ENCODE measurements at regions not wholly inside any gene's neighbourhood (a gene's known extent, or its start where the extent isn't known, plus 50 kb on each side); places are given as distances from the start of the nearest gene placed in this dataset.

- no peak overlapping the region for H3K9ac ChIP-seq (ENCODE audit: low read depth in 2 of 2, low read length in 2 of 2)
- TF ChIP-seq CTCF (IDR thresholded peaks at IDR 0.05) = no peak
- peak overlapping the region; percentile 23 for H3K27ac ChIP-seq
- H3K4me1 ChIP-seq = no peaks in the 10 kb centered on the region
- intact Hi-C loops (cut with DNase I) = no loop called here
- DNase-seq = peak; percentile 45
- H3K27me3 ChIP-seq = no peaks in the 10 kb centered on the region
- no peaks in the 10 kb centered on the region for H3K36me3 ChIP-seq
- no peaks in the 10 kb centered on the region for H3K9me3 ChIP-seq
- no peak overlapping the region for H3K4me3 ChIP-seq
Observed at GRCh38 chr6:169070506-169071176, 183.0 kb downstream of the THBS2 start.

DNA sequence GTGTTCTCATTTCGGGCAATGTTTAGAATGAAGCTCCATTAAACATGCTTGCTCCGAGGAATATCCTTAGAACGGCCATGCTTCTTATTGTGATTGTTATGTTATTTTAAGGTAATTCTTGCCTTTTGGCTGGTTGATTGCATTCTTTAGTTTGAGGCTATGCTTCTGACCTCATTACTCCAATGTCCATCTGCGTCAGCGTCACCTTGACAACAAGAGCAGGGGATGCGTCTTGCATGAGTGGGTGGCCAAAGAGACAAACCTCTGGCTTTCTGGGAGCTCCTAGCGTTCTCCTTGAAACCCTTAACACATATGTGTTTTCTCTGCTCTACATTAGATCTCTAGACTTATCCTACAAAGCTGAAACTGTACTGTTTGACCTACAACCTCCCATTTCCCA is 184.3 kb downstream of the THBS2 start:
- TF ChIP-seq CTCF (IDR thresholded peaks at IDR 0.05) = no peak
- Histone ChIP-seq H3K4me1 (no peaks in the 10 kb centered on the region), H3K36me3 (no peaks in the 10 kb centered on the region), H3K27me3 (no peaks in the 10 kb centered on the region), H3K9me3 (no peaks in the 10 kb centered on the region), H3K4me3 (no peak overlapping the region), H3K27ac (no peak overlapping the region), H3K9ac (ENCODE audit: low read depth in 2 of 2, low read length in 2 of 2) (no peak overlapping the region)
- intact Hi-C loops (cut with DNase I) = no loop called here
- DNase-seq = no peak

- intact Hi-C loops (cut with DNase I) = no loop called here
- Histone ChIP-seq H3K4me3 (no peak overlapping the region), H3K9me3 (no peaks in the 10 kb centered on the region), H3K27ac (no peak overlapping the region), H3K36me3 (no peaks in the 10 kb centered on the region), H3K27me3 (no peaks in the 10 kb centered on the region), H3K9ac (ENCODE audit: low read depth in 2 of 2, low read length in 2 of 2) (no peak overlapping the region), H3K4me1 (no peaks in the 10 kb centered on the region)
- DNase-seq = no peak
- TF ChIP-seq CTCF (IDR thresholded peaks at IDR 0.05) = no peak
Observed at GRCh38 chr6:169064194-169064593, 189.5 kb downstream of the THBS2 start.

GRCh38 chr6:169062272-169062671 is 191.4 kb downstream of the THBS2 start:
- H3K4me1 ChIP-seq = no peaks in the 10 kb centered on the region
- no peak overlapping the region for H3K9ac ChIP-seq (ENCODE audit: low read depth in 2 of 2, low read length in 2 of 2)
- no peak for DNase-seq
- no peak for TF ChIP-seq CTCF (IDR thresholded peaks at IDR 0.05)
- no peaks in the 10 kb centered on the region for H3K9me3 ChIP-seq
- no peaks in the 10 kb centered on the region for H3K36me3 ChIP-seq
- H3K4me3 ChIP-seq = no peak overlapping the region
- intact Hi-C loops (cut with DNase I) = no loop called here
- no peak overlapping the region for H3K27ac ChIP-seq
- H3K27me3 ChIP-seq = no peaks in the 10 kb centered on the region

GRCh38 chr6:169058634-169059033 is 195.0 kb downstream of the THBS2 start:
- Histone ChIP-seq H3K9ac (ENCODE audit: low read depth in 2 of 2, low read length in 2 of 2) (no peak overlapping the region), H3K36me3 (no peaks in the 10 kb centered on the region), H3K4me3 (no peak overlapping the region), H3K4me1 (no peaks in the 10 kb centered on the region), H3K27ac (no peak overlapping the region), H3K27me3 (no peaks in the 10 kb centered on the region), H3K9me3 (no peaks in the 10 kb centered on the region)
- intact Hi-C loops (cut with DNase I) = no loop called here
- no peak for DNase-seq
- TF ChIP-seq CTCF (IDR thresholded peaks at IDR 0.05) = no peak
